GM23338 (cell line): ENCODE measurements at regions not wholly inside any gene's neighbourhood (a gene's known extent, or its start where the extent isn't known, plus 50 kb on each side); places are given as distances from the start of the nearest gene placed in this dataset.

ENCODE experiments used
- ATAC-seq: fragments of 200-7000 bp; cut with Tn5 transposase; 3 replicates; pipeline ENCODE4 v1.9.1; 2020
- DNase-seq: peaks from one replicate; pipeline ENCODE4 v3.0.0-alpha.2; 2015; ENCODE audit warnings: low spot score
- H2AFZ ChIP-seq: fragments of 200-600 bp; sonication (generic); 2 replicates; pipeline ENCODE4 v1.8.0; 2016; ENCODE audit warnings: antibody characterized with exemption, mild to moderate bottlenecking, moderate library complexity
- H3F3A ChIP-seq: fragments of 200-600 bp; sonication (generic); replicated peaks from 2 replicates; pipeline ENCODE4 v1.8.0; 2017; ENCODE audit warnings: antibody characterized with exemption, mixed run types, low read depth
- H3K27ac ChIP-seq: fragments of 200-600 bp; sonication (generic); 2 replicates; pipeline ENCODE4 v1.6.1; 2016; ENCODE audit warnings: low read depth
- H3K27me3 ChIP-seq: fragments of 200-600 bp; sonication (generic); 2 replicates; pipeline ENCODE4 v1.8.0; 2016; ENCODE audit warnings: mild to moderate bottlenecking, mixed run types, moderate library complexity; ENCODE audit not compliant: insufficient read depth
- H3K36me3 ChIP-seq: fragments of 200-600 bp; sonication (generic); 2 replicates; pipeline ENCODE4 v1.8.0; 2016; ENCODE audit warnings: mild to moderate bottlenecking; ENCODE audit not compliant: insufficient read depth
- H3K4me1 ChIP-seq: fragments of 200-600 bp; sonication (generic); 2 replicates; pipeline ENCODE4 v1.8.0; 2016; ENCODE audit warnings: mild to moderate bottlenecking, moderate library complexity; ENCODE audit not compliant: insufficient read depth
- H3K4me2 ChIP-seq: fragments of 200-600 bp; sonication (generic); 2 replicates; pipeline ENCODE4 v1.7.1; 2017; ENCODE audit warnings: mixed run types
- H3K4me3 ChIP-seq: fragments of 200-600 bp; sonication (generic); 2 replicates; pipeline ENCODE4 v1.6.1; 2016; ENCODE audit warnings: mixed run types
- H3K79me2 ChIP-seq: fragments of 200-600 bp; sonication (generic); replicated peaks from 2 replicates; pipeline ENCODE4 v1.8.0; 2017; ENCODE audit warnings: mild to moderate bottlenecking; ENCODE audit not compliant: insufficient read depth
- H3K9me2 ChIP-seq: fragments of 200-600 bp; sonication (generic); 2 replicates; pipeline ENCODE4 v1.8.0; 2017; ENCODE audit not compliant: insufficient read depth
- H4K20me1 ChIP-seq: fragments of 200-600 bp; sonication (generic); replicated peaks from 2 replicates; pipeline ENCODE4 v1.8.0; 2017; ENCODE audit warnings: mild to moderate bottlenecking; ENCODE audit not compliant: insufficient read depth
- H3K27ac Mint-ChIP-seq: 2 replicates; pipeline ENCODE4 v1.8.0; 2020; ENCODE audit warnings: inconsistent platforms, mild to moderate bottlenecking, moderate library complexity, mixed read lengths
- H3K27me3 Mint-ChIP-seq: 3 replicates; pipeline ENCODE4 v1.8.0; 2022; ENCODE audit warnings: low read depth, mild to moderate bottlenecking, moderate library complexity, mixed read lengths, inconsistent platforms; ENCODE audit not compliant: insufficient read depth, poor library complexity
- H3K36me3 Mint-ChIP-seq: 3 replicates; pipeline ENCODE4 v1.8.0; 2021; ENCODE audit warnings: low read depth, mild to moderate bottlenecking, inconsistent platforms, moderate library complexity, mixed read lengths
- H3K4me1 Mint-ChIP-seq: 3 replicates; pipeline ENCODE4 v1.8.0; 2020; ENCODE audit warnings: mild to moderate bottlenecking, inconsistent platforms, mixed read lengths
- H3K4me3 Mint-ChIP-seq: 3 replicates; pipeline ENCODE4 v1.8.0; 2021; ENCODE audit warnings: moderate library complexity, mild to moderate bottlenecking, inconsistent platforms, mixed read lengths
- H3K9me3 Mint-ChIP-seq: 3 replicates; pipeline ENCODE4 v1.8.0; 2020; ENCODE audit warnings: moderate library complexity, mild to moderate bottlenecking, inconsistent platforms, mixed read lengths
- CREB1 ChIP-seq: fragments of 250-450 bp; sonication (Bioruptor Pico); IDR thresholded peaks from 2 replicates; pipeline ENCODE4 v1.5.0; 2020; ENCODE audit warnings: low read depth, mild to moderate bottlenecking, moderate library complexity
- CTCF ChIP-seq, 2 experiments: fragments of 200-600 bp in 1 of 2; sonication (generic) in 1 of 2; conservative IDR thresholded peaks; 2 replicates each; pipeline versions ENCODE4 v1.5.1 to v1.6.1; 2016 to 2017; ENCODE audit warnings: antibody characterized with exemption in 2 of 2, low read depth in 2 of 2, mild to moderate bottlenecking in 2 of 2, moderate library complexity in 1 of 2
- ETS1 ChIP-seq: IDR thresholded peaks from 2 replicates; pipeline ENCODE4 v1.6.1; 2016; ENCODE audit warnings: antibody characterized with exemption
- EZH2 ChIP-seq: fragments of 200-600 bp; sonication (generic); IDR thresholded peaks from one replicate; pipeline ENCODE4 v1.8.0; 2017; ENCODE audit warnings: antibody characterized with exemption, mild to moderate bottlenecking, low read depth; ENCODE audit not compliant: unreplicated experiment
- EZH2phosphoT487 ChIP-seq: fragments of 200-600 bp; sonication (generic); IDR thresholded peaks from one replicate; pipeline ENCODE4 v1.8.1; 2018; ENCODE audit warnings: antibody characterized with exemption; ENCODE audit not compliant: unreplicated experiment
- JUNB ChIP-seq: IDR thresholded peaks from one replicate; pipeline ENCODE4 v1.6.1; 2016; ENCODE audit warnings: antibody characterized with exemption; ENCODE audit not compliant: unreplicated experiment
- NANOG ChIP-seq: IDR thresholded peaks from 2 replicates; pipeline ENCODE4 v1.6.1; 2016; ENCODE audit warnings: antibody characterized with exemption, borderline replicate concordance
- POLR2AphosphoS5 ChIP-seq: IDR thresholded peaks from 2 replicates; pipeline ENCODE4 v1.6.1; 2016; ENCODE audit warnings: antibody characterized with exemption, low read depth
- STAT1 ChIP-seq: IDR thresholded peaks from one replicate; pipeline ENCODE4 v1.6.1; 2016; ENCODE audit warnings: antibody characterized with exemption; ENCODE audit not compliant: unreplicated experiment
- ZNF114 ChIP-seq: fragments of 250-450 bp; sonication (Bioruptor Pico); IDR thresholded peaks from 2 replicates; pipeline ENCODE4 v1.5.0; 2020; ENCODE audit warnings: mild to moderate bottlenecking, moderate library complexity
- ZNF331 ChIP-seq: fragments of 250-450 bp; sonication (Bioruptor Pico); IDR thresholded peaks from 2 replicates; pipeline ENCODE4 v1.5.0; 2020; ENCODE audit warnings: low read depth, mild to moderate bottlenecking, moderate library complexity
- TF ChIP-seq, protein P1 (sequence below): fragments of 250-450 bp; sonication (Bioruptor Pico); IDR thresholded peaks from 2 replicates; pipeline ENCODE4 v1.5.0; 2020; ENCODE audit warnings: mild to moderate bottlenecking, moderate library complexity
- TF ChIP-seq, protein P2 (sequence below): IDR thresholded peaks from one replicate; pipeline ENCODE4 v1.6.1; 2018; ENCODE audit warnings: antibody characterized with exemption; ENCODE audit not compliant: unreplicated experiment

- no peaks in the 10 kb centered on the region for H3K4me1 ChIP-seq
- H3K27ac ChIP-seq, result no peak overlapping the region
- H3F3A ChIP-seq, result no peaks in the 10 kb centered on the region
- no peaks in the 10 kb centered on the region for H4K20me1 ChIP-seq
- Mint-ChIP-seq H3K36me3 (no peaks in the 10 kb centered on the region), H3K27me3 (peaks cover 3% of the 10 kb centered on the region), H3K4me3 (no peak overlapping the region), H3K4me1 (no peaks in the 10 kb centered on the region), H3K9me3 (no peaks in the 10 kb centered on the region; the same call in 1 of the 3 replicates), H3K27ac (no peak overlapping the region)
- H3K4me2 ChIP-seq, result no peak overlapping the region
- no peaks in the 10 kb centered on the region for H3K36me3 ChIP-seq
- H3K4me3 ChIP-seq, result no peak overlapping the region
- H3K27me3 ChIP-seq, result no peaks in the 10 kb centered on the region
- H3K9me2 ChIP-seq, result peaks cover 16% of the 10 kb centered on the region
- DNase-seq, result no peak
- no peaks in the 10 kb centered on the region for H3K79me2 ChIP-seq
- TF ChIP-seq ETS1 (no peak), CREB1 (CRISPR knock-in tag) (no peak), EZH2phosphoT487 (no peak), CTCF (conservative IDR thresholded peaks at IDR 0.05; ENCODE audit: low read depth in 2 of 2) (no peak), POLR2AphosphoS5 (no peak), ZNF331 (CRISPR knock-in tag) (no peak), JUNB (no peak), NANOG (no peak), EZH2 (no peak), ZNF114 (CRISPR knock-in tag) (no peak), STAT1 (no peak)
- TF ChIP-seq, protein P1, sequence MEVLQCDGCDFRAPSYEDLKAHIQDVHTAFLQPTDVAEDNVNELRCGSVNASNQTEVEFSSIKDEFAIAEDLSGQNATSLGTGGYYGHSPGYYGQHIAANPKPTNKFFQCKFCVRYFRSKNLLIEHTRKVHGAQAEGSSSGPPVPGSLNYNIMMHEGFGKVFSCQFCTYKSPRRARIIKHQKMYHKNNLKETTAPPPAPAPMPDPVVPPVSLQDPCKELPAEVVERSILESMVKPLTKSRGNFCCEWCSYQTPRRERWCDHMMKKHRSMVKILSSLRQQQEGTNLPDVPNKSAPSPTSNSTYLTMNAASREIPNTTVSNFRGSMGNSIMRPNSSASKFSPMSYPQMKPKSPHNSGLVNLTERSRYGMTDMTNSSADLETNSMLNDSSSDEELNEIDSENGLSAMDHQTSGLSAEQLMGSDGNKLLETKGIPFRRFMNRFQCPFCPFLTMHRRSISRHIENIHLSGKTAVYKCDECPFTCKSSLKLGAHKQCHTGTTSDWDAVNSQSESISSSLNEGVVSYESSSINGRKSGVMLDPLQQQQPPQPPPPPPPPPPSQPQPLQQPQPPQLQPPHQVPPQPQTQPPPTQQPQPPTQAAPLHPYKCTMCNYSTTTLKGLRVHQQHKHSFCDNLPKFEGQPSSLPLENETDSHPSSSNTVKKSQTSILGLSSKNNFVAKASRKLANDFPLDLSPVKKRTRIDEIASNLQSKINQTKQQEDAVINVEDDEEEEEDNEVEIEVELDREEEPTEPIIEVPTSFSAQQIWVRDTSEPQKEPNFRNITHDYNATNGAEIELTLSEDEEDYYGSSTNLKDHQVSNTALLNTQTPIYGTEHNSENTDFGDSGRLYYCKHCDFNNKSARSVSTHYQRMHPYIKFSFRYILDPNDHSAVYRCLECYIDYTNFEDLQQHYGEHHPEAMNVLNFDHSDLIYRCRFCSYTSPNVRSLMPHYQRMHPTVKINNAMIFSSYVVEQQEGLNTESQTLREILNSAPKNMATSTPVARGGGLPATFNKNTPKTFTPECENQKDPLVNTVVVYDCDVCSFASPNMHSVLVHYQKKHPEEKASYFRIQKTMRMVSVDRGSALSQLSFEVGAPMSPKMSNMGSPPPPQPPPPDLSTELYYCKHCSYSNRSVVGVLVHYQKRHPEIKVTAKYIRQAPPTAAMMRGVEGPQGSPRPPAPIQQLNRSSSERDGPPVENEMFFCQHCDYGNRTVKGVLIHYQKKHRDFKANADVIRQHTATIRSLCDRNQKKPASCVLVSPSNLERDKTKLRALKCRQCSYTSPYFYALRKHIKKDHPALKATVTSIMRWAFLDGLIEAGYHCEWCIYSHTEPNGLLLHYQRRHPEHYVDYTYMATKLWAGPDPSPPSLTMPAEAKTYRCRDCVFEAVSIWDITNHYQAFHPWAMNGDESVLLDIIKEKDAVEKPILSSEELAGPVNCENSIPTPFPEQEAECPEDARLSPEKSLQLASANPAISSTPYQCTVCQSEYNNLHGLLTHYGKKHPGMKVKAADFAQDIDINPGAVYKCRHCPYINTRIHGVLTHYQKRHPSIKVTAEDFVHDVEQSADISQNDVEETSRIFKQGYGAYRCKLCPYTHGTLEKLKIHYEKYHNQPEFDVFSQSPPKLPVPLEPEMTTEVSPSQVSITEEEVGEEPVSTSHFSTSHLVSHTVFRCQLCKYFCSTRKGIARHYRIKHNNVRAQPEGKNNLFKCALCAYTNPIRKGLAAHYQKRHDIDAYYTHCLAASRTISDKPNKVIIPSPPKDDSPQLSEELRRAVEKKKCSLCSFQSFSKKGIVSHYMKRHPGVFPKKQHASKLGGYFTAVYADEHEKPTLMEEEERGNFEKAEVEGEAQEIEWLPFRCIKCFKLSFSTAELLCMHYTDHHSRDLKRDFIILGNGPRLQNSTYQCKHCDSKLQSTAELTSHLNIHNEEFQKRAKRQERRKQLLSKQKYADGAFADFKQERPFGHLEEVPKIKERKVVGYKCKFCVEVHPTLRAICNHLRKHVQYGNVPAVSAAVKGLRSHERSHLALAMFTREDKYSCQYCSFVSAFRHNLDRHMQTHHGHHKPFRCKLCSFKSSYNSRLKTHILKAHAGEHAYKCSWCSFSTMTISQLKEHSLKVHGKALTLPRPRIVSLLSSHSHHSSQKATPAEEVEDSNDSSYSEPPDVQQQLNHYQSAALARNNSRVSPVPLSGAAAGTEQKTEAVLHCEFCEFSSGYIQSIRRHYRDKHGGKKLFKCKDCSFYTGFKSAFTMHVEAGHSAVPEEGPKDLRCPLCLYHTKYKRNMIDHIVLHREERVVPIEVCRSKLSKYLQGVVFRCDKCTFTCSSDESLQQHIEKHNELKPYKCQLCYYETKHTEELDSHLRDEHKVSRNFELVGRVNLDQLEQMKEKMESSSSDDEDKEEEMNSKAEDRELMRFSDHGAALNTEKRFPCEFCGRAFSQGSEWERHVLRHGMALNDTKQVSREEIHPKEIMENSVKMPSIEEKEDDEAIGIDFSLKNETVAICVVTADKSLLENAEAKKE, result no peak
- TF ChIP-seq, protein P2, sequence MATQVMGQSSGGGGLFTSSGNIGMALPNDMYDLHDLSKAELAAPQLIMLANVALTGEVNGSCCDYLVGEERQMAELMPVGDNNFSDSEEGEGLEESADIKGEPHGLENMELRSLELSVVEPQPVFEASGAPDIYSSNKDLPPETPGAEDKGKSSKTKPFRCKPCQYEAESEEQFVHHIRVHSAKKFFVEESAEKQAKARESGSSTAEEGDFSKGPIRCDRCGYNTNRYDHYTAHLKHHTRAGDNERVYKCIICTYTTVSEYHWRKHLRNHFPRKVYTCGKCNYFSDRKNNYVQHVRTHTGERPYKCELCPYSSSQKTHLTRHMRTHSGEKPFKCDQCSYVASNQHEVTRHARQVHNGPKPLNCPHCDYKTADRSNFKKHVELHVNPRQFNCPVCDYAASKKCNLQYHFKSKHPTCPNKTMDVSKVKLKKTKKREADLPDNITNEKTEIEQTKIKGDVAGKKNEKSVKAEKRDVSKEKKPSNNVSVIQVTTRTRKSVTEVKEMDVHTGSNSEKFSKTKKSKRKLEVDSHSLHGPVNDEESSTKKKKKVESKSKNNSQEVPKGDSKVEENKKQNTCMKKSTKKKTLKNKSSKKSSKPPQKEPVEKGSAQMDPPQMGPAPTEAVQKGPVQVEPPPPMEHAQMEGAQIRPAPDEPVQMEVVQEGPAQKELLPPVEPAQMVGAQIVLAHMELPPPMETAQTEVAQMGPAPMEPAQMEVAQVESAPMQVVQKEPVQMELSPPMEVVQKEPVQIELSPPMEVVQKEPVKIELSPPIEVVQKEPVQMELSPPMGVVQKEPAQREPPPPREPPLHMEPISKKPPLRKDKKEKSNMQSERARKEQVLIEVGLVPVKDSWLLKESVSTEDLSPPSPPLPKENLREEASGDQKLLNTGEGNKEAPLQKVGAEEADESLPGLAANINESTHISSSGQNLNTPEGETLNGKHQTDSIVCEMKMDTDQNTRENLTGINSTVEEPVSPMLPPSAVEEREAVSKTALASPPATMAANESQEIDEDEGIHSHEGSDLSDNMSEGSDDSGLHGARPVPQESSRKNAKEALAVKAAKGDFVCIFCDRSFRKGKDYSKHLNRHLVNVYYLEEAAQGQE, result no peak
- no peak overlapping the region for H2AFZ ChIP-seq
- no peak for ATAC-seq
Measured at GRCh38 chr2:83162421-83162820, 1296.7 kb downstream of the SUCLG1 start.
